HepG2 (cell line): ENCODE measurements at regions not wholly inside any gene's neighbourhood (a gene's known extent, or its start where the extent isn't known, plus 50 kb on each side); places are given as distances from the start of the nearest gene placed in this dataset.

Source experiments
- ATAC-seq: fragments of 200-7000 bp; cut with Tn5 transposase; 3 replicates; pipeline ENCODE4 v1.9.1; 2020; ENCODE audit warnings: mild to moderate bottlenecking, moderate library complexity
- BruUV-seq: library from RNA; stranded (reverse); fragments of 400-500 nt; replicated peaks from 2 replicates; lab custom pipeline; 2021; lab: Mats Ljungman, UMichigan
- CTCF ChIA-PET: fragments of 300-600 bp; formaldehyde crosslinking; extraction: SDS; loops from one replicate; lab custom pipeline; 2021; ENCODE audit warnings: low total read pairs, inconsistent platforms, low intra/inter-chr PET ratio; lab: Yijun Ruan, JAX
- POLR2A ChIA-PET: fragments of 350-600 bp; sonication (Branson Sonifier 250); formaldehyde crosslinking; loops from one replicate; lab custom pipeline; 2020; ENCODE audit warnings: antibody characterized with exemption, inconsistent platforms; lab: Yijun Ruan, JAX
- DNase-seq: peaks from one replicate; pipeline ENCODE4 v3.0.0-alpha.2; 2015; ENCODE audit warnings: low spot score
- FAIRE-seq: peaks from 3 replicates; lab custom pipeline; 2011; peaks lifted over from hg19 to GRCh38; lab: Jason Lieb, UNC
- H2AFZ ChIP-seq: one replicate; pipeline ENCODE4 v1.6.1; 2011; ENCODE audit warnings: low read length, inconsistent platforms
- H3K27ac ChIP-seq: fragments of 300-600 bp; 3 replicates; pipeline ENCODE4 v1.8.0; 2011; ENCODE audit warnings: mixed run types, mild to moderate bottlenecking, mixed read lengths, low read length, inconsistent platforms; ENCODE audit not compliant: insufficient read depth; ENCODE audit errors: extremely low read length
- H3K27me3 ChIP-seq, 2 experiments: fragments of 200-600 bp in 1 of 2; 2 replicates in 1 of 2; 3 replicates in 1 of 2; pipeline versions ENCODE4 v1.6.0 to v1.8.0; 2011; ENCODE audit warnings: low read length in 2 of 2, mild to moderate bottlenecking in 2 of 2, moderate library complexity in 2 of 2, inconsistent platforms in 1 of 2; ENCODE audit not compliant: insufficient read depth in 2 of 2, control insufficient read depth in 1 of 2
- H3K36me3 ChIP-seq, 2 experiments: fragments of 200-600 bp in 1 of 2; replicated peaks in 1 of 2; 2 replicates in 1 of 2; 3 replicates in 1 of 2; pipeline versions ENCODE4 v1.5.1 to v1.8.0; 2011; ENCODE audit warnings: low read length in 2 of 2, inconsistent platforms in 1 of 2; ENCODE audit not compliant: insufficient read depth in 2 of 2, control insufficient read depth in 1 of 2
- H3K4me1 ChIP-seq: 2 replicates; pipeline ENCODE4 v1.5.1; 2012; ENCODE audit warnings: low read length, inconsistent platforms; ENCODE audit not compliant: insufficient read depth
- H3K4me2 ChIP-seq: 2 replicates; pipeline ENCODE4 v1.6.0; 2011; ENCODE audit warnings: low read depth, low read length, inconsistent platforms
- H3K4me3 ChIP-seq, 3 experiments: fragments of 200-600 bp in 1 of 3; sonication (generic), shearing (Covaris generic) in 1 of 3; replicated peaks in 1 of 3; 2 replicates each; pipeline ENCODE4 v1.5.1; 2011 to 2016; ENCODE audit warnings: low read length in 3 of 3, inconsistent platforms in 2 of 3, low read depth in 2 of 3, mild to moderate bottlenecking in 2 of 3, control low read depth in 1 of 3, mixed read lengths in 1 of 3; ENCODE audit not compliant: insufficient read depth in 1 of 3
- H3K79me2 ChIP-seq: one replicate; pipeline ENCODE4 v1.6.1; 2011; ENCODE audit warnings: low read length, inconsistent platforms; ENCODE audit not compliant: insufficient read depth
- H3K9ac ChIP-seq: 2 replicates; pipeline ENCODE4 v1.6.0; 2011; ENCODE audit warnings: mild to moderate bottlenecking, low read depth, low read length, inconsistent platforms; ENCODE audit not compliant: insufficient read depth
- H3K9me3 ChIP-seq: 2 replicates; pipeline ENCODE4 v1.5.1; 2012; ENCODE audit warnings: mild to moderate bottlenecking, low read length
- H4K20me1 ChIP-seq: 2 replicates; pipeline ENCODE4 v1.6.0; 2011; ENCODE audit warnings: inconsistent platforms, mild to moderate bottlenecking, low read length, moderate library complexity; ENCODE audit not compliant: insufficient read depth
- CEBPB ChIP-seq: IDR thresholded peaks from 2 replicates; pipeline ENCODE4 v1.6.1; 2011; ENCODE audit warnings: low read depth, low read length, improper control_type of control experiment, borderline replicate concordance
- HINFP ChIP-seq: sonication (generic); formaldehyde crosslinking; IDR thresholded peaks from 2 replicates; pipeline ENCODE4 v1.4.0; 2020; ENCODE audit warnings: low read depth, mild to moderate bottlenecking, missing genetic modification reagents
- KDM1A ChIP-seq: IDR thresholded peaks from 2 replicates; pipeline ENCODE4 v1.6.1; 2016; ENCODE audit warnings: missing compliant biosample characterization
- ZMYM4 ChIP-seq: sonication (generic); formaldehyde crosslinking; IDR thresholded peaks from 2 replicates; pipeline ENCODE4 v1.8.1; 2023; ENCODE audit warnings: mild to moderate bottlenecking, missing genetic modification reagents
- ZNF513 ChIP-seq: sonication (generic); formaldehyde crosslinking; conservative IDR thresholded peaks from 2 replicates; pipeline ENCODE4 v1.5.0; 2020; ENCODE audit warnings: missing genetic modification reagents
- ZNF574 ChIP-seq: sonication (generic); formaldehyde crosslinking; IDR thresholded peaks from 2 replicates; pipeline ENCODE4 v1.4.0; 2020; ENCODE audit warnings: missing genetic modification reagents
- WGBS: methylation state at CpG from one replicate; pipeline ENCODE4 v1.1.6; 2017; ENCODE audit warnings: low lambda C conversion rate; 5-methylcytosine and 5-hydroxymethylcytosine counted together
- in situ Hi-C: cut with HindIII; loops from 2 replicates; pipeline ENCODE4 v1.10.0; 2017; ENCODE audit warnings: low pct_unique_long_range_greater_than_20kb; ENCODE audit not compliant: extremely low pct_ligation_motif_present
- intact Hi-C: fragments of 100-400 bp; cut with micrococcal nuclease; formaldehyde crosslinking; loops from one replicate; pipeline ENCODE4 v1.10.0; 2022; ENCODE audit not compliant: unreplicated experiment

GRCh38 chr2:123935405-123935804, 89.7 kb upstream of the CNTNAP5 start:
- H3K4me2 ChIP-seq, result no peak overlapping the region
- H3K4me3 ChIP-seq, result no peak overlapping the region
- no TSS peak for BruUV-seq
- WGBS, result 11% methylated on average over 4 of the region's 4 CpGs
- ChIA-PET CTCF (no interaction called here), POLR2A (no interaction called here)
- no peak overlapping the region for H3K27ac ChIP-seq
- FAIRE-seq (no peak), ATAC-seq (no peak), DNase-seq (no peak)
- no peak overlapping the region for H2AFZ ChIP-seq
- no peaks in the 10 kb centered on the region for H3K79me2 ChIP-seq
- in situ Hi-C loops (no loop called here), intact Hi-C loops (no loop called here)
- H3K27me3 ChIP-seq, result no peaks in the 10 kb centered on the region
- H4K20me1 ChIP-seq, result no peaks in the 10 kb centered on the region
- H3K4me1 ChIP-seq, result no peaks in the 10 kb centered on the region
- H3K36me3 ChIP-seq, result no peaks in the 10 kb centered on the region
- no peak overlapping the region for H3K9ac ChIP-seq
- TF ChIP-seq HINFP (no peak), KDM1A (no peak), ZNF513 (CRISPR knock-in tag) (no peak), CEBPB (peak; percentile 28; the same call in 1 of the 2 replicates), ZMYM4 (CRISPR knock-in tag) (0 out of 2 replicates have a peak, but pooled peaks have one; percentile 29), ZNF574 (CRISPR knock-in tag) (peak; percentile 92)
- H3K9me3 ChIP-seq, result peaks cover 80% of the 10 kb centered on the region
